DND-41 (cell line): ENCODE measurements at regions not wholly inside any gene's neighbourhood (a gene's known extent, or its start where the extent isn't known, plus 50 kb on each side); places are given as distances from the start of the nearest gene placed in this dataset.
"Not testable (repeated sequence)": the region's sequence is repeated elsewhere in the genome, so short reads cannot be mapped to it uniquely, and the experiment has no call there.

Experiments used
- ATAC-seq: fragments of 200-7000 bp; cut with Tn5 transposase; 3 replicates; pipeline ENCODE4 v1.9.1; 2021; ENCODE audit warnings: low read depth; ENCODE audit not compliant: insufficient read depth
- DNase-seq: peaks from one replicate; pipeline ENCODE4 v3.0.0-alpha.2; 2020
- H2AFZ ChIP-seq: 2 replicates; pipeline ENCODE4 v1.6.0; 2012; ENCODE audit warnings: low read depth, low read length
- H3K27ac ChIP-seq: 2 replicates; pipeline ENCODE4 v1.5.1; 2012; ENCODE audit warnings: low read length, inconsistent platforms
- H3K27me3 ChIP-seq: fragments of 200-600 bp; sonication (generic); 2 replicates; pipeline ENCODE4 v1.6.0; 2012; ENCODE audit warnings: low read length, mild to moderate bottlenecking, inconsistent platforms; ENCODE audit not compliant: insufficient read depth, poor library complexity
- H3K36me3 ChIP-seq: 2 replicates; pipeline ENCODE4 v1.5.1; 2012; ENCODE audit warnings: low read length, inconsistent platforms; ENCODE audit not compliant: insufficient read depth
- H3K4me1 ChIP-seq: 2 replicates; pipeline ENCODE4 v1.5.1; 2012; ENCODE audit warnings: mild to moderate bottlenecking, low read length; ENCODE audit not compliant: insufficient read depth
- H3K4me2 ChIP-seq: 2 replicates; pipeline ENCODE4 v1.6.0; 2012; ENCODE audit warnings: mild to moderate bottlenecking, moderate library complexity, low read length, inconsistent platforms; ENCODE audit not compliant: insufficient read depth
- H3K4me3 ChIP-seq, 2 experiments: fragments of 200-600 bp in 1 of 2; shearing (Covaris generic) in 1 of 2; 2 replicates each; pipeline ENCODE4 v1.5.1; 2012 to 2016; ENCODE audit warnings: inconsistent platforms in 2 of 2, low read length in 2 of 2, mild to moderate bottlenecking in 2 of 2, low read depth in 1 of 2, moderate library complexity in 1 of 2
- H3K79me2 ChIP-seq: 2 replicates; pipeline ENCODE4 v1.6.0; 2012; ENCODE audit warnings: low read length, inconsistent platforms; ENCODE audit not compliant: insufficient read depth
- H3K9ac ChIP-seq: 2 replicates; pipeline ENCODE4 v1.6.0; 2012; ENCODE audit warnings: low read depth, mild to moderate bottlenecking, inconsistent platforms, low read length, moderate library complexity
- H3K9me3 ChIP-seq: 2 replicates; pipeline ENCODE4 v1.5.1; 2012; ENCODE audit warnings: low read length, moderate library complexity, mild to moderate bottlenecking, inconsistent platforms; ENCODE audit not compliant: insufficient read depth, severe bottlenecking
- H4K20me1 ChIP-seq: 2 replicates; pipeline ENCODE4 v1.6.0; 2012; ENCODE audit warnings: low read length; ENCODE audit not compliant: insufficient read depth
- EZH2 ChIP-seq: IDR thresholded peaks from 3 replicates; pipeline ENCODE4 v1.6.1; 2012; ENCODE audit warnings: borderline replicate concordance, low read depth, mild to moderate bottlenecking, moderate library complexity, low read length, inconsistent platforms; ENCODE audit not compliant: severe bottlenecking
- TF ChIP-seq, protein P1 (sequence below): IDR thresholded peaks from 2 replicates; pipeline ENCODE4 v1.5.1; 2012; ENCODE audit warnings: borderline replicate concordance, low read length, moderate library complexity, mild to moderate bottlenecking; ENCODE audit not compliant: poor library complexity, severe bottlenecking; ENCODE audit errors: extremely low read depth

DNA sequence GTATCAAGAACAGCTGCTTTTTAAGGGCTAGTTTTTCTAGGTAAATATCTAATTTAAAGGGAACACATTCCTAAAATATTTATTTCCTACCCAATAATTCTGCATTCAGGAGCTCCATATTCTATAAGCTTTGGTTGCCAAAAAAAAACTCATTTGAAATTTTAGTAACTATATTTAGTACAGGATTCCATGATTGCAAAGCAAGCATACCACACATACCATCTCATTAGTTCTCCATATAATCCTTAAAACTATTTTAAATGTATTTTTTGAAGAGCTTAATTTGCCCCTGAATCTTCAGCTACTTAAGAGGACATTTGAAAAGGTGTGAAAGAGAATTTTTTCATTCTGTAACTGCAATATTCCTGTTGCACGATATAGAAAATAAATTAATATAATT lies 877.0 kb downstream of the NR2F1-AS1 start:
- Histone ChIP-seq H3K27me3 (no peaks in the 10 kb centered on the region), H3K4me2 (no peak overlapping the region), H3K27ac (no peak overlapping the region), H4K20me1 (no peaks in the 10 kb centered on the region), H3K4me3 (no peak overlapping the region), H3K4me1 (no peaks in the 10 kb centered on the region), H2AFZ (no peak overlapping the region), H3K9ac (no peak overlapping the region), H3K79me2 (no peaks in the 10 kb centered on the region), H3K36me3 (no peaks in the 10 kb centered on the region), H3K9me3 (no peaks in the 10 kb centered on the region)
- no peak for ATAC-seq
- no peak for TF ChIP-seq EZH2
- TF ChIP-seq, protein P1, sequence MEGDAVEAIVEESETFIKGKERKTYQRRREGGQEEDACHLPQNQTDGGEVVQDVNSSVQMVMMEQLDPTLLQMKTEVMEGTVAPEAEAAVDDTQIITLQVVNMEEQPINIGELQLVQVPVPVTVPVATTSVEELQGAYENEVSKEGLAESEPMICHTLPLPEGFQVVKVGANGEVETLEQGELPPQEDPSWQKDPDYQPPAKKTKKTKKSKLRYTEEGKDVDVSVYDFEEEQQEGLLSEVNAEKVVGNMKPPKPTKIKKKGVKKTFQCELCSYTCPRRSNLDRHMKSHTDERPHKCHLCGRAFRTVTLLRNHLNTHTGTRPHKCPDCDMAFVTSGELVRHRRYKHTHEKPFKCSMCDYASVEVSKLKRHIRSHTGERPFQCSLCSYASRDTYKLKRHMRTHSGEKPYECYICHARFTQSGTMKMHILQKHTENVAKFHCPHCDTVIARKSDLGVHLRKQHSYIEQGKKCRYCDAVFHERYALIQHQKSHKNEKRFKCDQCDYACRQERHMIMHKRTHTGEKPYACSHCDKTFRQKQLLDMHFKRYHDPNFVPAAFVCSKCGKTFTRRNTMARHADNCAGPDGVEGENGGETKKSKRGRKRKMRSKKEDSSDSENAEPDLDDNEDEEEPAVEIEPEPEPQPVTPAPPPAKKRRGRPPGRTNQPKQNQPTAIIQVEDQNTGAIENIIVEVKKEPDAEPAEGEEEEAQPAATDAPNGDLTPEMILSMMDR, result no peak
- no peak for DNase-seq

DNA sequence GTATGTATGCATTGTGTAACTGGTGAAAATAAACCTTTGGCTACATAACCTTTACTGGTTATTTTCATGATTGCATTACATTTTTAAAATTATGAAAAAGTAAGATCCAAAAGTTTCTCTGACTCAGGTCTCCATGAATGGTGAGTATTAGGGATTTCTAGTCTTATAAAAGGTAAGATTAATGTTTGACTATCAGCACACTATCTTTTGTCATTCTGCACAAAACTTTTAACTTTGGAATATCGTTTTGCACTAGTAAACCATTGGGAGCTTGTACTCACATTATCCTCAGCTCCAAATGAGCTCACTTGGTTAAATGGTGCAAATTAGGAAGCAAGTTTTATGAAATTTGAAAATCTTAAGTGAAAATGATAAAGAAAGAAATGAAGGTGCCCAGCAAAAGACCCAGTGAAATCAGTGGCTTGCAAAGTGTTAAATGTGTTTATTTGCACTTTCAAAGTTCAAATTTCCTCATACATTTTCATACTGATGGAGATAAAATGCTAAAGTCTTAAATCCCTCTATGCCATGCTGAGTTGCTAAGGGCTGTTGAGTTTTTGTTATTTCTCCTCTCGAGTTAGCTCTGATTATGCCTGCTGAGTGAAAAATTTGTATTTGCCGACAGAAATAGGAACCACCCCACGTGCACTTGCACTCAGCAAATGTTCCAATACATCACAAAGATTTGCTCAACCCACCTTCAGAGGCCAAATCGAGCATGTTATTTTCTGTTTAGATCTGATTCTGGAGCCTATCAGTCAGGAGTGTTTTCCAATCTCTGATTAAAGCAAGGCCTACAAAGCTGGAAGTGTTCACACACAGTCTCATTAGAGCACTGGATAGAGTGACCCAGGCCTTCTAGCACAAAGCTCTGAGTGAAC lies 885.7 kb downstream of the NR2F1-AS1 start:
- ATAC-seq, result no peak
- no peaks in the 10 kb centered on the region for H3K9me3 ChIP-seq
- no peaks in the 10 kb centered on the region for H4K20me1 ChIP-seq
- H3K79me2 ChIP-seq, result no peaks in the 10 kb centered on the region
- H3K27ac ChIP-seq, result no peak overlapping the region
- no peak overlapping the region for H3K4me2 ChIP-seq
- H3K36me3 ChIP-seq, result no peaks in the 10 kb centered on the region
- H3K27me3 ChIP-seq, result no peaks in the 10 kb centered on the region
- H3K4me3 ChIP-seq, result no peak overlapping the region
- no peak overlapping the region for H3K9ac ChIP-seq
- H3K4me1 ChIP-seq, result no peaks in the 10 kb centered on the region
- TF ChIP-seq EZH2, result no peak
- TF ChIP-seq, protein P1, result no peak
- H2AFZ ChIP-seq, result no peak overlapping the region
- DNase-seq, result no peak

DNA sequence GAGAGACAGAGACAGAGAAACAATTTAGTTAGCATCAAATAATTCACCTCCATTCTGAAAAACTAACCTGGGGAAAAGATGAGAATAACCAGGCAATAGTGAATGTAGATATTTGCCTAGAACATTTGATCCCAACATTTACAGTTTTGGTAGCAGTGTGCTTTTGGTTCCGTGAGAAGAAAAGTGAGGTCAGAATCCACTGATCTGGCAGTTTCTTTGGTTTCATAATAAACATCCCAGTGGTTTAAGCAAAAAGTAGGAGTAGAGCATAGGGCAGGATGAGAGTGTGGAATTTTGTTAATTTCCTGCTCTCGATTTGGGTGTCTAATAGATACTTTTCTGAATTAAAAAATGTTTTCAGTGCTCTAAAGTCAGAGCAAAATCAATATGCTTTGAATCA lies 887.0 kb downstream of the NR2F1-AS1 start:
- Histone ChIP-seq H3K36me3 (no peaks in the 10 kb centered on the region), H3K79me2 (no peaks in the 10 kb centered on the region), H3K4me2 (no peak overlapping the region), H3K4me1 (no peaks in the 10 kb centered on the region), H3K27me3 (no peaks in the 10 kb centered on the region), H3K9me3 (no peaks in the 10 kb centered on the region), H3K9ac (no peak overlapping the region), H4K20me1 (no peaks in the 10 kb centered on the region), H2AFZ (no peak overlapping the region), H3K27ac (no peak overlapping the region), H3K4me3 (no peak overlapping the region)
- ATAC-seq (no peak), DNase-seq (no peak)
- TF ChIP-seq, protein P1, result no peak

DNA sequence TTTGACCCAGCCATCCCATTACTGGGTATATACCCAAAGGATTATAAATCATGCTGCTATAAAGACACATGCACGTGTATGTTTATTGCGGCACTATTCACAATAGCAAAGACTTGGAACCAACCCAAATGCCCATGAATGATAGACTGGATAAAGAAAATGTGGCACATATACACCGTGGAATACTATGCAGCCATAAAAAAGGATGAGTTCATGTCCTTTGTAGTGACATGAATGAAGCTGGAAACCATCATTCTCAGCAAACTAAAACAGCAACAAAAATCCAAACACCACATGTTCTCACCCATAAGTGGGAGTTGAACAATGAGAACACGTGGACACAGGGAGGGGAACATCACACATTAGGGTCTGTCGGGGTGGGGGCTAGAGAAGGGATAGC lies 889.1 kb downstream of the NR2F1-AS1 start:
- not testable (repeated sequence) for H3K27ac ChIP-seq, H3K36me3 ChIP-seq, ATAC-seq, H4K20me1 ChIP-seq, H3K9ac ChIP-seq, H3K4me2 ChIP-seq, H3K27me3 ChIP-seq, H3K4me3 ChIP-seq, H3K4me1 ChIP-seq, DNase-seq, H3K9me3 ChIP-seq, H2AFZ ChIP-seq, H3K79me2 ChIP-seq
